HEK293T (cell line): ENCODE measurements at regions not wholly inside any gene's neighbourhood (a gene's known extent, or its start where the extent isn't known, plus 50 kb on each side); places are given as distances from the start of the nearest gene placed in this dataset.

Source experiments
- BHLHE40 ChIP-seq: fragments of 450-650 bp; IDR thresholded peaks from 2 replicates; pipeline ENCODE4 v1.6.1; 2016; ENCODE audit warnings: mild to moderate bottlenecking, moderate library complexity, borderline replicate concordance
- ELF4 ChIP-seq: fragments of 450-650 bp; IDR thresholded peaks from 2 replicates; pipeline ENCODE4 v1.6.1; 2017; ENCODE audit warnings: antibody characterized with exemption
- FOXA1 ChIP-seq: fragments of 450-650 bp; IDR thresholded peaks from 2 replicates; pipeline ENCODE4 v1.6.1; 2016; ENCODE audit warnings: mild to moderate bottlenecking
- FOXM1 ChIP-seq: fragments of 450-650 bp; IDR thresholded peaks from 2 replicates; pipeline ENCODE4 v1.6.1; 2017; ENCODE audit warnings: mild to moderate bottlenecking, borderline replicate concordance
- HDGF ChIP-seq: fragments of 450-650 bp; IDR thresholded peaks from 2 replicates; pipeline ENCODE4 v1.6.1; 2017; ENCODE audit warnings: antibody characterized with exemption, borderline replicate concordance
- L3MBTL2 ChIP-seq: fragments of 450-650 bp; conservative IDR thresholded peaks from 2 replicates; pipeline ENCODE4 v1.6.1; 2016; ENCODE audit warnings: mild to moderate bottlenecking
- LEF1 ChIP-seq: fragments of 450-650 bp; IDR thresholded peaks from 2 replicates; pipeline ENCODE4 v1.6.1; 2017; ENCODE audit warnings: mild to moderate bottlenecking, borderline replicate concordance
- SP1 ChIP-seq: fragments of 450-650 bp; IDR thresholded peaks from 2 replicates; pipeline ENCODE4 v1.6.1; 2017
- SUZ12 ChIP-seq: fragments of 450-650 bp; IDR thresholded peaks from 2 replicates; pipeline ENCODE4 v1.6.1; 2016; ENCODE audit warnings: mild to moderate bottlenecking
- TARDBP ChIP-seq: fragments of 450-650 bp; IDR thresholded peaks from 2 replicates; pipeline ENCODE4 v1.6.1; 2016
- ZNF384 ChIP-seq: fragments of 450-650 bp; IDR thresholded peaks from 2 replicates; pipeline ENCODE4 v1.6.1; 2016

GRCh38 chr5:166750376-166750775, 1541.1 kb upstream of the WWC1 start:
- TF ChIP-seq FOXA1 = no peak
- no peak for TF ChIP-seq FOXM1
- TF ChIP-seq L3MBTL2 = no peak
- TF ChIP-seq ELF4 = no peak
- no peak for TF ChIP-seq TARDBP
- no peak for TF ChIP-seq SUZ12
- no peak for TF ChIP-seq SP1
- no peak for TF ChIP-seq ZNF384
- no peak for TF ChIP-seq LEF1
- TF ChIP-seq HDGF = no peak
- no peak for TF ChIP-seq BHLHE40
